Activated naive CD4-positive, alpha-beta T cell treated with anti-CD3 and anti-CD28 coated beads, Interleukin-2, amount 50 U/mL, for 16 hours (primary cell): ENCODE measurements at regions not wholly inside any gene's neighbourhood (a gene's known extent, or its start where the extent isn't known, plus 50 kb on each side); places are given as distances from the start of the nearest gene placed in this dataset.
"Not testable (repeated sequence)": the region's sequence is repeated elsewhere in the genome, so short reads cannot be mapped to it uniquely, and the experiment has no call there.

Source experiments
- DNase-seq: peaks from one replicate; pipeline ENCODE4 v3.0.0-alpha.2; 2020

DNA sequence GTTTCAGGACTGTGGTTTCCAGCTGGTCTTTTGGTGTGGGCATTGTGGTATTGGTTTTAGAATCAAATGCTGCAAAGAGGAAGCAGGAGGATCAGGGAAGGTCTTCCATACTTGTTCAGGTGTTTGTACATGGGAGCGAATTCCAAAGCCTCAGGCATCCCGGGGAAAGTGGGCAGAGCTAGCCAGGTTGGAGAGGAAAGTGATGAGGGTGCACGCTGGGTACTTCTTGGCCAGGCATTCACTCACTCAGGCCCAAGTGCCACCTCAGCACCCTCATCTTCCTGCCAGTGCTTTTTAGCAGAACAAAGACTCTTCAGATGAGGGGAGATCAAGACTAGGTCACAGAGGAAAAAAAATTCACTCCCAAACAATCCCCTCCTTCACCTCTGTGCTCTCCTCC, 241.1 kb upstream of the TBX18 start:
- no peak for DNase-seq

GRCh38 chr6:85004361-85004995, 240.1 kb upstream of the TBX18 start:
- DNase-seq = no peak

GRCh38 chr6:85002847-85003246, 238.4 kb upstream of the TBX18 start:
- DNase-seq = no peak

- no peak for DNase-seq
These were observed 235.6 kb upstream of the TBX18 start for GRCh38 chr6:85000001-85000400.

DNA sequence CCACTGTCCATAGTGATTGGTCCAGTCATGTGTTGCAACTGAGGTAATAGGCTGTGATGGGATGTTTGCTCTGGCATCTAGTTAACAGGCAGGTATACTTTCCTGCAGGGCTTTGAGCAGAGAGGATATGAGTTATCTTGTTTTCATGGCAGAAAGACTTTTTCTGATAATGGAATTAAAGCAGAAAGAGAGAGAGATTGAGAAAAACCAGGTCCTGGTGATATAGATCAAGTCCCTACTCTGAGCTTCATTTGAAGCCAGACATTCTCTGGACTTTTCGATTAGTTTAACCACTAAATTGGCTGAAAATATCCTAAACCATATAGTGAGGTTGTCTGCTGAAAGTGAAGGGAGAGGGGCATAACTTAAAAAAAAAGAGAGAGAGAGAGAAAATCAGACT, 233.8 kb upstream of the TBX18 start:
- DNase-seq = no peak

DNA sequence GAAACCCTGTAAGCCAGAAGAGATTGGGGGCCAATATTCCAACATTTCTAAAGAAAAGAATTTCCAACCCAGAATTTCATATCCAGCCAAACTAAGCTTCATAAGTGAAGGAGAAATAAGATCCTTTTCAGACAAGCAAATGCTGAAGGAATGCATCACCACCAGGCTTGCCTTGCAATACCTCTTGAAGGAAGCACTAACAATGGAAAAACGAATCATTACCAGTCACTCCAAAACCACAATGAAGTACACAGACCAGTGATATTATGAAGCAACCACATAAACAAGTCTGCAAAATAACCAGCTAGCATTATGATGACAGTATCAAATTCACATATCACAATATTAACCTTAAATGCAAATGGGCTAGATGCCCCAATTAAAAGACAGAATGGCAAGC, 224.4 kb upstream of the TBX18 start:
- DNase-seq = not testable (repeated sequence)

- not testable (repeated sequence) for DNase-seq
These were observed 221.1 kb upstream of the TBX18 start for GRCh38 chr6:84985490-84985889.

DNA sequence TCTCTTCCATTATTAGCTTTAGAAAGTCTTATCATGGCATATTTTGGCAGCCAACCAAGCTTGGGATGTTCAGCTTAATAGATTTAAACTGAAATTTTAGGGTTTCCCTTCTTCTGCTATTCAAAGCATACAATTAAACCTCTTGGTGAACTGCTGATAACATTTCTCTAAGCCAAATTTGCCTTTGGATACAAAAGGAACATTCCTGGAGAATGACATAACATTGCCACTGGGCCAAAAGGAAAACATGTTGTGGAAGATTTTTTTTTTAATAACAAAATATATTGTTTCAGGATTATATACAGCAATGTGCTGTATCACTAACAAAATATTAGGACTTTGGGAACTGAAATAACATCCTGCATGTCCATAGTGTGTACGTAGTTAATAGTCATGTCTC, 215.1 kb upstream of the TBX18 start:
- no peak for DNase-seq

DNA sequence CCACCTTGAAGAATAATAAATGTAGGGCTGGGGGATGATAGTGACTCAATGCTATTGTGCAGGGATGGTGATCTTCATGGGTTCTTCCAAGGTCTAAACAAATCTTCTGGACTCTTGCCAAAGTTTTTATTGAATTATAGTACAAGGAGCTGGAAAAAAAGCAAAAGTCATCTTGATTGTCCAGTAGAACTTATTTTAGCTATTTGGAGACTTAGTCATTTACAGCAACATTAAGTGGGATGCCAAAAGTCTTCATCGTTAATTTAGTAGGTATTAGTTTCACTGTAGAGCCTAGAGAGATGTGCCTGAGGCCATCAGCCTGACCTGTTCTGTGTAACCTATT, 212.9 kb upstream of the TBX18 start:
- DNase-seq = no peak

DNA sequence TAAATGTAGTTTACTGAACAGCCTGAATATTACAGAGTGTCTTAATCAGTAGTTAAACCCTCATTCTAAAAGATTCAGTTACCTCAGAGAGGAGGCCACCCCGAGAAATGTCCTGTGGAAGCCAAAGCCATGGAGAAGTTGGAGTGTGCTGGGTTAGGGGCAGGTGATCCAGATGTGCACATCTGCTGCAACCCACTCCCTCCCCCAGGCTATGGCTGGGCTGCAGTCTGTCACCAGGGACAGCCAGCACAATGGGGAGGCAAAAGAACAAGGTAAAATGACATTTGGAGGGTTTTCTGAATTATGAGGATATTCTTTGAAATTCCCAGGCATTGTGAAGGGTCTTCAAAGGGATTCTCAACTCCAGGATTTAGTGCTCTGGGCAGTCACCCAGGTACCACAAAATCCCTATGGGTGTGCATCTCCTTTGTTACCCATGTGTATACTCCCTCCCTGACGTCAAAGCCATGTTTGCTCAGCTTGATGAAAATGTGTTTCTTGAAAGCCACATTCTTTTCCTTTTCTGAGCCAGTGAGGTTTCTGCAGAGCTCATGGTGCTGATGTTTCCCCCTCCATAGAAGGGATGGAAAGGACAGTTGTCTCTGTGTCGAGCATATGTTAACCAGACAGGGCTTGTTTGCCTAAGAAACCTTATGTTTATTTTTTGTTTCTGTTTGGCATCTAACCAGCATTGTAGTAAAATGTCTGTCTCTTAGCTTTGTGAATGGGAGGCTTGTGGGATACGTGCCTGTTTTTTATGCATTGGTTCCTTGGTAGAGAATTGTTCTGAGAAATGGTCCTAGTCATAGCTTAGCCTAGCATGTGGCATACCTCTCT, 212.3 kb upstream of the TBX18 start:
- no peak for DNase-seq

DNA sequence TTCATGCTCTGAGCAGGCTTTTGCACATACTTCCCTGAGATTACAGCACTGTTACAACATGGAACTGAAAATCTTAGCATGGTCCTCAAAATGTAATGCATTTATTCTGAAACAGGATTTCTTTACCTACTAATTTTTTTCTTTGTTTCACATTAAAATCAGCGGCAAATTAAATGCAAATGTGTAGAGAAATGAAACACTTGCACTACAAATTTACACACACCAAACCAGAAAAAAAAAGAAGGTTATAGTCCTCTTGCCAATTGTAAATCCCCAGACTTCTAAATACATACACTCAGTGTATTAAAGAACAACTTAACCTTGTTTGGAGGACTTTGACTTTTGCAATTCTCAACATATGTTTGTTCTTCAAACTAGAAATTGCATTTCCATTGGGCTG, 210.9 kb upstream of the TBX18 start:
- DNase-seq = no peak

DNA sequence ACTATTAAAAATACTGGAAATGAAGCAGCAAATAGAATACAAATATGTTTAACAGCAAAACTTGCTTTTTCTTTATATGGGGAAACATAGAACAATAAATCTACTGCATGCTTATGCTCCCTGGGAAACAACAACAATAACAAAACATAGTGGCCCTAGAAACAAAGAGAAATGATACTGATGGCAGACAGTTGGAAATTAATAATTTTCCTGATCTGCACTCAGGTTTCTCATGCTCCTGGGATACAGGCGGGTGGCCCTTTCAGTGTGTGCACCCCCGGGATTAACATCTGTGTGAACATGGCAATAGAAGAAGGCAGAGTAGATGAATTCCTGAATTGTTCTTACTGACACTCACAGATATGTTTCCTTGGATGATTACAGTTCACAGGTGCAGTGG, 209.2 kb upstream of the TBX18 start:
- DNase-seq = no peak

DNA sequence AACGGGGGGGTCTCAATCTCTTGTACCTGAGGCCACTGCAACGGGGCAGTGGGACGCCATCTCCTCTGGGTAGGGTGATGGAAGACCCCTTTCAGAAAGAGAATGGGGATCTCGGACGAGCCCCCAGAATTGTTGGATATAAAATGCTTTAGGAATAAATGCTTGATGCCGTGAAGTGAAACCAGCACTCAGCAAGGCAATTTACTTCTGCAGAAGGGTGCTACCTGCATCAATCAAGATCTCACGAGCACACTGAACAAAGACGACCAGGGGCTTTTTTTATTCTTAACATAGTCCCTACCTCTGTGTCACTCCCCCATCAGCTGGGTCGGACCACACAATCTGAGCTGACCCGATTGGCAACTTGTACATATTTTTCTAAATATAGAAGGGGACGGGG, 203.6 kb upstream of the TBX18 start:
- DNase-seq = no peak

- DNase-seq = no peak
These were observed 203.0 kb upstream of the TBX18 start for GRCh38 chr6:84967389-84967788.

GRCh38 chr6:84953111-84953755, 188.8 kb upstream of the TBX18 start:
- no peak for DNase-seq

- DNase-seq = not testable (repeated sequence)
These were observed 180.5 kb upstream of the TBX18 start for GRCh38 chr6:84944926-84945325.

- DNase-seq = no peak
These were observed 179.5 kb upstream of the TBX18 start for GRCh38 chr6:84943905-84944304.

GRCh38 chr6:84941609-84942008, 177.2 kb upstream of the TBX18 start:
- DNase-seq = not testable (repeated sequence)

GRCh38 chr6:84929212-84929611, 164.8 kb upstream of the TBX18 start:
- no peak for DNase-seq

- no peak for DNase-seq
These were observed 163.2 kb upstream of the TBX18 start for GRCh38 chr6:84927551-84927950.

GRCh38 chr6:84926189-84927155, 162.1 kb upstream of the TBX18 start:
- DNase-seq = no peak

DNA sequence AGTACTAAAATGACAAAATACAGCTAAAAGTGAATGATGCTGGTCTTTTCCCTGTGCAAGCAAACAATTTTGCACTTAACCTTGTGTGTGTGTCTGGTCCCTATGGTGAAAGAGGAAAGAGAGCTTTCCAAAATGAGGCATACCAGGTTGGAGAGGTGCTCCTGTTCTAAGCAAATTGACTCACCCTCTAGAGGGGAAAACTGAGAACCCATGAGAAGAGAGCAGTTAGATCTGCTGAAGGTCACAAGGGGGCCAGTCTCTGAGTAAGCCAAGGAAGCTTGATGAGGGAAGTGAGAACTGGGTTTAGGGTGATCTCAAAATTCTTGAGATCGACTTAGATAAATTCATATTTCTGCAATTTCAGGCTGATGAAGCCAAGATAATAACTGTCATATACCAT, 157.5 kb upstream of the TBX18 start:
- DNase-seq = no peak

GRCh38 chr6:84920021-84920420, 155.6 kb upstream of the TBX18 start:
- DNase-seq = no peak
